Thyroid gland (tissue), 4 donors: ENCODE measurements at regions not wholly inside any gene's neighbourhood (a gene's known extent, or its start where the extent isn't known, plus 50 kb on each side); places are given as distances from the start of the nearest gene placed in this dataset.

Experiments
- DNase-seq, 2 donors: peaks; one replicate each; pipeline ENCODE4 v3.0.0-alpha.2; 2019
- H3K27ac ChIP-seq, 3 donors: fragments of 200-600 bp; sonication (generic); 1 replicate in 2 of 3; 2 replicates in 1 of 3; pipeline ENCODE4 v1.5.1; 2016 to 2019; ENCODE audit warnings: mild to moderate bottlenecking in 1 of 3, moderate library complexity in 1 of 3
- H3K27me3 ChIP-seq: fragments of 200-600 bp; sonication (generic); one replicate; pipeline ENCODE4 v1.5.1; 2019
- H3K36me3 ChIP-seq, 2 donors: fragments of 200-600 bp; sonication (generic); one replicate each; pipeline ENCODE4 v1.5.1; 2016 to 2019
- H3K4me1 ChIP-seq, 2 donors: fragments of 200-600 bp; sonication (generic); one replicate each; pipeline ENCODE4 v1.5.1; 2017 to 2019
- H3K4me3 ChIP-seq, 3 donors: fragments of 200-600 bp; sonication (generic); replicated peaks in 1 of 3; 1 replicate in 2 of 3; 2 replicates in 1 of 3; pipeline ENCODE4 v1.5.1; 2016; ENCODE audit warnings: mild to moderate bottlenecking in 1 of 3
- H3K9me3 ChIP-seq: fragments of 200-600 bp; sonication (generic); one replicate; pipeline ENCODE4 v1.5.1; 2017
- POLR2A ChIP-seq, 2 donors: fragments of 450-650 bp; IDR thresholded peaks; one replicate each; pipeline ENCODE4 v1.6.1; 2017; ENCODE audit warnings: antibody characterized with exemption in 2 of 2, mild to moderate bottlenecking in 2 of 2, moderate library complexity in 1 of 2
- WGBS, 2 donors: methylation state at CpG; one replicate each; pipeline ENCODE4 v1.1.5; 2017; 5-methylcytosine and 5-hydroxymethylcytosine counted together
- intact Hi-C: fragments of 100-400 bp; cut with DNase I; formaldehyde crosslinking; loops from one replicate; pipeline ENCODE4 v1.15.1; 2023
- TF ChIP-seq, protein P1 (sequence below), 6 experiments: fragments of 200-600 bp in 3 of 6; fragments of 450-650 bp in 3 of 6; sonication (generic) in 3 of 6; IDR thresholded peaks; one replicate each; pipeline ENCODE4 v1.5.1; 2016 to 2019; ENCODE audit warnings: antibody characterized with exemption in 6 of 6, mild to moderate bottlenecking in 2 of 6, inconsistent platforms in 1 of 6, moderate library complexity in 1 of 6

DNA sequence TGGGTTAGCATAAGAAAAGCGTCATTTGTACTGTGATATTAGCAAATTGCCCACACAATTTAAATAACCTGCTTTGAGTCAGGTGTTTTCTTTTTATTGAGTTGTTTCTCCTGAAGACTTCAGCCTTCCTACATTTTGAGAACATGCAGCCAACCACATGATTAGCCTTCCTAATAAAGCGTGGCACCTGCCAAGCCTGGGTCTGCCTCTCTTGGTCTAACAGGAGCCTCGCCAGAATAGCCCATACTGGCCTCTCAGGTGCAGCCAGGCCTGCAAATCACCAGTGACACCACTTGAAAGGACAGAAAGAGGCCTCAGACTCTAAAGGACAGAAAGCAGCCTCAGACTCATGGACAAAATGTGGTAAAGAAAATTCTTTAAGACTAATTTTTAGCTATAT lies 653.8 kb downstream of the BCL11A start:
- H3K27me3 ChIP-seq, result no peaks in the 10 kb centered on the region
- intact Hi-C loops, result no loop called here
- no peaks in the 10 kb centered on the region for H3K9me3 ChIP-seq
- WGBS, 2 donors, result 51 to 57% methylated on average over 3 of the region's 3 CpGs
- no peaks in the 10 kb centered on the region for H3K36me3 ChIP-seq
- no peak overlapping the region for H3K4me3 ChIP-seq
- TF ChIP-seq POLR2A (IDR thresholded peaks at IDR 0.05), result no peak
- TF ChIP-seq, protein P1, sequence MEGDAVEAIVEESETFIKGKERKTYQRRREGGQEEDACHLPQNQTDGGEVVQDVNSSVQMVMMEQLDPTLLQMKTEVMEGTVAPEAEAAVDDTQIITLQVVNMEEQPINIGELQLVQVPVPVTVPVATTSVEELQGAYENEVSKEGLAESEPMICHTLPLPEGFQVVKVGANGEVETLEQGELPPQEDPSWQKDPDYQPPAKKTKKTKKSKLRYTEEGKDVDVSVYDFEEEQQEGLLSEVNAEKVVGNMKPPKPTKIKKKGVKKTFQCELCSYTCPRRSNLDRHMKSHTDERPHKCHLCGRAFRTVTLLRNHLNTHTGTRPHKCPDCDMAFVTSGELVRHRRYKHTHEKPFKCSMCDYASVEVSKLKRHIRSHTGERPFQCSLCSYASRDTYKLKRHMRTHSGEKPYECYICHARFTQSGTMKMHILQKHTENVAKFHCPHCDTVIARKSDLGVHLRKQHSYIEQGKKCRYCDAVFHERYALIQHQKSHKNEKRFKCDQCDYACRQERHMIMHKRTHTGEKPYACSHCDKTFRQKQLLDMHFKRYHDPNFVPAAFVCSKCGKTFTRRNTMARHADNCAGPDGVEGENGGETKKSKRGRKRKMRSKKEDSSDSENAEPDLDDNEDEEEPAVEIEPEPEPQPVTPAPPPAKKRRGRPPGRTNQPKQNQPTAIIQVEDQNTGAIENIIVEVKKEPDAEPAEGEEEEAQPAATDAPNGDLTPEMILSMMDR (IDR thresholded peaks at IDR 0.05), result no peak
- H3K4me1 ChIP-seq, result peaks cover 0 to 14% of the 10 kb centered on the region in 2 donors
- peak; percentile 56 to 68 for DNase-seq
- H3K27ac ChIP-seq, result no peak overlapping the region

DNA sequence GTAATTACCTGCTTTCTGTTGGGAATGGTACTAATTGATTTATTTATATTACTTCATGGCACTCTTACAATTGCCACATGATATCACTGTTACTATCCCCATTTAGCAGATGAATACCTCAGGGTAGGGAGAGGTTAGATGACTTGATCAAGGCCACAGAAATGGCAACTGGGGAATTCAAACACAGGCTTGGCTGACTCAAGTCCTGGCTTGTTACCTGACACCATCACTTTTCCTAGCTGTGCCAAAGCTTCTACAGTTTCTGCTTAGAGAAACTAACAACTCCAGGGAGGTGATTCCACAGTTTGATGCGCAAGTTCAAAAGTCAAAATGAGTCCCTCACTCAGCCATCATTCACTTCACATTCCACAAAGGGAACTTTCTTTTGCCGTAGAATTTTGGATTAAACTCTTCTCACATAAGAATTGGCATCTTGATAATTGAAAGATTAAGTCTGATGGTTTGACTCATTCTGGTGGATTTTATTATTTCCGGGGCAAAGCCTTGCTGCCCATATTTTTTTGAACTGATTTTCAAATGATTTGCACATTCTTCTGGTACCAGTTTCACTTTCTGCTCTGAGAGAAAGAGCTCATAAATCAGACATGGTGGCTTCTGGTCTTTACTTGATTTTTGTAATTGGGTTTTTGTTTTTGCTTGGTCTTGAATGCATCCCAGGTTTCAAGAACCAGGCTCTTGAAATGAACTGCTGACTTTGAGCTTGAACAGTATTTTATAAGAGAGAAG lies 656.8 kb downstream of the BCL11A start:
- Histone ChIP-seq H3K4me1 (peaks cover 0 to 14% of the 10 kb centered on the region in 2 donors), H3K9me3 (no peaks in the 10 kb centered on the region), H3K36me3 (no peaks in the 10 kb centered on the region), H3K27ac (no peak overlapping the region), H3K4me3 (no peak overlapping the region), H3K27me3 (no peaks in the 10 kb centered on the region)
- WGBS, 2 donors, result 88 to 92% methylated on average over 3 of the region's 3 CpGs
- DNase-seq, result no peak
- TF ChIP-seq, protein P1 (IDR thresholded peaks at IDR 0.05), result no peak
- no peak for TF ChIP-seq POLR2A (IDR thresholded peaks at IDR 0.05)
- intact Hi-C loops, result no loop called here

DNA sequence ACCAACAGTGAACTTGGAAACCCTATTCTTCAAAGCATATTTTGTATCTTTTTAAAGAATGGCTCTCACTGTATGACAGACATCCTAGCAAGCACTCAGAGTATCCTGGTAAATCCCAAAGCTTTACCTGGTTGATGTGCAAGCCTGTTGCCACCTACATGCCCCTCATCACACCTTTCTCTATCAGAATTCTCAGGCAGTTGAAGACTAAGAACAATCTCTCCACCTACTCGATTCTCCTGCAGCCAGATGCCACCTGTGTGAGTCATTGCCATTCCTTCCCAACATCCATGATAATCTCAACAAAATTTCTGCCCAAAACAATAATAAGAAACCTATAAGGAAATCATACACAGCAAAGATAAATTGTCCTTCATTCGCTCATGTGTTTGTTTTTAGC lies 659.8 kb downstream of the BCL11A start:
- H3K4me1 ChIP-seq, result no peaks in the 10 kb centered on the region
- H3K27me3 ChIP-seq, result no peaks in the 10 kb centered on the region
- H3K36me3 ChIP-seq, result no peaks in the 10 kb centered on the region
- DNase-seq, result no peak
- 88 to 89% methylated on average over 2 of the region's 2 CpGs for WGBS, 2 donors
- intact Hi-C loops, result no loop called here
- H3K27ac ChIP-seq, result no peak overlapping the region
- TF ChIP-seq POLR2A (IDR thresholded peaks at IDR 0.05), result no peak
- TF ChIP-seq, protein P1 (IDR thresholded peaks at IDR 0.05), result no peak
- H3K9me3 ChIP-seq, result no peaks in the 10 kb centered on the region
- H3K4me3 ChIP-seq, result no peak overlapping the region

DNA sequence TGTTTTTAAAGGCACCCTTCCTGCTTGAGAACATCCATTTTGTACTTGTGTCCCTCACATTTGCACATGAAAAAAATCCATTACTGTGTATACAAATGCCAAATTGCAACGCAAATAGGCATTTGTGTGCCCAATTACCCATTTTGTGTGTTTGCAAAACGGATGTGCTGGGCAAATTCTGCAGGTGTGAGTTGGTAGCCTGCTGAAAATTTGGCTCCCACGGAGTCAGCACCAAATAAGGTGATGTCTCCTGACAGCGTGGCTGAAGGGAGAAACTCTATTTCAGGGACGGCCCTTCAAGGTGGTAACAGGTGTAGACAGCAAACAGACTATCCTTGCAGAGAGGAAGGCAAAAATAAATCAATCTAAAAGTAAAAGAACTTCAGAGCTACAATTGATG lies 661.1 kb downstream of the BCL11A start:
- no peaks in the 10 kb centered on the region for H3K36me3 ChIP-seq
- H3K27me3 ChIP-seq, result no peaks in the 10 kb centered on the region
- WGBS, 2 donors, result 73 to 78% methylated on average over 5 of the region's 5 CpGs
- H3K27ac ChIP-seq, result no peak overlapping the region
- peaks cover 0 to 4% of the 10 kb centered on the region in 2 donors for H3K4me1 ChIP-seq
- TF ChIP-seq, protein P1 (IDR thresholded peaks at IDR 0.05), result no peak
- no peak for TF ChIP-seq POLR2A (IDR thresholded peaks at IDR 0.05)
- DNase-seq, result no peak
- intact Hi-C loops, result no loop called here
- no peak overlapping the region for H3K4me3 ChIP-seq
- H3K9me3 ChIP-seq, result no peaks in the 10 kb centered on the region

DNA sequence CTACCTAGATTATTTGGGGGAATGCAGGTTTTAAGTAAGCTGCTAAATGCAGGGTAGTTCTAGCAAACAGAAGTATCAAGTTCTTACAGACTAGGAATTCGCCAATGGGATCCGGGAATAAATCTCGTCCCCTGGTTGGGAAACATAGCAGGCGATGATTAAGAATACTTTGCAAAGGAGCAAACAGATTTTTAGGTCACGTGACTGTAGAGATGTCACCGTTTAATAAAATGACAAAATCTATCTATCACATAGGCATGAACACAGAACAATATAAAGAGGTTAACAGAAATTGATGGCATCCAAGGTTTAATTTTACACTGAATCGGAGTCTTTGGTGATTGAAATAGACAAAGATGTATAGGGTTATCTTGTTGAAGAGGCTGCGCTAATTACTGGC lies 664.1 kb downstream of the BCL11A start:
- H3K4me1 ChIP-seq, result peaks cover 4 to 9% of the 10 kb centered on the region in 2 donors
- H3K36me3 ChIP-seq, result no peaks in the 10 kb centered on the region
- intact Hi-C loops, result no loop called here
- 94% methylated on average over 8 of the region's 8 CpGs for WGBS, 2 donors
- H3K27ac ChIP-seq, result no peak overlapping the region
- H3K9me3 ChIP-seq, result no peaks in the 10 kb centered on the region
- TF ChIP-seq, protein P1 (IDR thresholded peaks at IDR 0.05), result no peak
- no peak for TF ChIP-seq POLR2A (IDR thresholded peaks at IDR 0.05)
- no peaks in the 10 kb centered on the region for H3K27me3 ChIP-seq
- H3K4me3 ChIP-seq, result no peak overlapping the region
- DNase-seq, result no peak
